ENCODE measurements at regions not wholly inside any gene's neighbourhood (a gene's known extent, or its start where the extent isn't known, plus 50 kb on each side); places are given as distances from the start of the nearest gene placed in this dataset.

GRCh38 chr18:6487968-6488367 is 73.3 kb upstream of the L3MBTL4 start:
- no peak for DNase-seq
- Histone ChIP-seq H3K9me3 (no peaks in the 10 kb centered on the region), H3K4me3 (no peak overlapping the region), H3K4me1 (no peaks in the 10 kb centered on the region), H3K36me3 (replicated peaks in 1 of 2; ENCODE audit: insufficient read depth in 1 of 2, low read depth in 2 of 2) (no peaks in the 10 kb centered on the region), H3K27me3 (no peaks in the 10 kb centered on the region), H3K27ac (no peak overlapping the region)
- ATAC-seq, result no peak
- TF ChIP-seq POLR2A (IDR thresholded peaks at IDR 0.05), result no peak
- TF ChIP-seq CTCF (IDR thresholded peaks at IDR 0.05), result no peak
- 65 to 100% methylated on average over 1 of the region's 1 CpG for WGBS, 2 donors
- intact Hi-C loops (cut with DNase I), result loop anchor here (10.0 kb wide), 1 partner anchor 613 kb away; no protein-coding TSS in a partner anchor

GRCh38 chr18:6488956-6489355 is 74.2 kb upstream of the L3MBTL4 start:
- Histone ChIP-seq H3K36me3 (replicated peaks in 1 of 2; ENCODE audit: insufficient read depth in 1 of 2, low read depth in 2 of 2) (no peaks in the 10 kb centered on the region), H3K9me3 (no peaks in the 10 kb centered on the region), H3K4me1 (no peaks in the 10 kb centered on the region), H3K27me3 (no peaks in the 10 kb centered on the region), H3K27ac (no peak overlapping the region), H3K4me3 (no peak overlapping the region)
- TF ChIP-seq CTCF (IDR thresholded peaks at IDR 0.05) (no peak), POLR2A (IDR thresholded peaks at IDR 0.05) (no peak)
- DNase-seq, result no peak
- no peak for ATAC-seq
- WGBS, 2 donors, result 93 to 94% methylated on average over 1 of the region's 1 CpG
- intact Hi-C loops (cut with DNase I), result loop anchor here (10.0 kb wide), 1 partner anchor 614 kb away; no protein-coding TSS in a partner anchor

GRCh38 chr18:6489977-6490376 is 75.3 kb upstream of the L3MBTL4 start:
- TF ChIP-seq POLR2A (IDR thresholded peaks at IDR 0.05) (no peak), CTCF (IDR thresholded peaks at IDR 0.05) (no peak)
- no peak for ATAC-seq
- Histone ChIP-seq H3K4me1 (no peaks in the 10 kb centered on the region), H3K4me3 (no peak overlapping the region), H3K27ac (no peak overlapping the region), H3K9me3 (no peaks in the 10 kb centered on the region), H3K27me3 (no peaks in the 10 kb centered on the region), H3K36me3 (replicated peaks in 1 of 2; ENCODE audit: insufficient read depth in 1 of 2, low read depth in 2 of 2) (no peaks in the 10 kb centered on the region)
- DNase-seq, result no peak
- intact Hi-C loops (cut with DNase I), result loop anchor here (10.0 kb wide), 1 partner anchor 615 kb away; no protein-coding TSS in a partner anchor
- 41 to 49% methylated on average over 2 of the region's 2 CpGs for WGBS, 2 donors

GRCh38 chr18:6493194-6493593 is 78.5 kb upstream of the L3MBTL4 start:
- Histone ChIP-seq H3K9me3 (no peaks in the 10 kb centered on the region), H3K4me3 (no peak overlapping the region), H3K27me3 (no peaks in the 10 kb centered on the region), H3K4me1 (no peaks in the 10 kb centered on the region), H3K36me3 (replicated peaks in 1 of 2; ENCODE audit: insufficient read depth in 1 of 2, low read depth in 2 of 2) (no peaks in the 10 kb centered on the region), H3K27ac (no peak overlapping the region)
- ATAC-seq (no peak), DNase-seq (no peak)
- 35 to 47% methylated on average over 5 of the region's 5 CpGs for WGBS, 2 donors
- intact Hi-C loops (cut with DNase I), result no loop called here
- no peak for TF ChIP-seq CTCF (IDR thresholded peaks at IDR 0.05)
- TF ChIP-seq POLR2A (IDR thresholded peaks at IDR 0.05), result no peak

- ATAC-seq, result no peak
- 66 to 70% methylated on average over 5 of the region's 5 CpGs for WGBS, 2 donors
- intact Hi-C loops (cut with DNase I), result no loop called here
Observed at GRCh38 chr18:6495536-6495935, 80.8 kb upstream of the L3MBTL4 start.

More at GRCh38 chr18:6495536-6495935, 80.8 kb upstream of the L3MBTL4 start:
- H3K9me3 ChIP-seq, result no peaks in the 10 kb centered on the region
- TF ChIP-seq CTCF (IDR thresholded peaks at IDR 0.05), result no peak
- no peak for TF ChIP-seq POLR2A (IDR thresholded peaks at IDR 0.05)
- H3K27me3 ChIP-seq, result no peaks in the 10 kb centered on the region
- no peak overlapping the region for H3K27ac ChIP-seq
- DNase-seq, result no peak
- H3K4me1 ChIP-seq, result no peaks in the 10 kb centered on the region
- H3K36me3 ChIP-seq (replicated peaks in 1 of 2; ENCODE audit: insufficient read depth in 1 of 2, low read depth in 2 of 2), result no peaks in the 10 kb centered on the region
- H3K4me3 ChIP-seq, result no peak overlapping the region
